ENCODE measurements at regions not wholly inside any gene's neighbourhood (a gene's known extent, or its start where the extent isn't known, plus 50 kb on each side); places are given as distances from the start of the nearest gene placed in this dataset.
"Not testable (repeated sequence)": the region's sequence is repeated elsewhere in the genome, so short reads cannot be mapped to it uniquely, and the experiment has no call there.

GRCh38 chr13:23947893-23948292, 50.6 kb upstream of the C1QTNF9B start:
- DNase-seq: no peak

GRCh38 chr13:23949200-23949599, 51.9 kb upstream of the C1QTNF9B start:
- no peak for DNase-seq

- no peak for DNase-seq
Observed at GRCh38 chr13:23949736-23950135, 52.4 kb upstream of the C1QTNF9B start.

GRCh38 chr13:23950736-23951510, 53.6 kb upstream of the C1QTNF9B start:
- DNase-seq: no peak

GRCh38 chr13:23952796-23953195, 55.5 kb upstream of the C1QTNF9B start:
- no peak for DNase-seq

- no peak for DNase-seq
Observed at GRCh38 chr13:23953860-23954512, 56.7 kb upstream of the C1QTNF9B start.

GRCh38 chr13:23955064-23955463, 57.8 kb upstream of the C1QTNF9B start:
- DNase-seq: no peak

GRCh38 chr13:23956106-23956505, 58.8 kb upstream of the C1QTNF9B start:
- DNase-seq: no peak

GRCh38 chr13:23957981-23958380, 60.7 kb upstream of the C1QTNF9B start:
- no peak for DNase-seq

GRCh38 chr13:23959231-23959862, 62.0 kb upstream of the C1QTNF9B start:
- DNase-seq: no peak

- DNase-seq: no peak
Observed at GRCh38 chr13:23960566-23961156, 63.4 kb upstream of the C1QTNF9B start.

- no peak for DNase-seq
Observed at GRCh38 chr13:23963184-23963931, 66.1 kb upstream of the C1QTNF9B start.

- no peak for DNase-seq
Observed at GRCh38 chr13:23963947-23964346, 66.6 kb upstream of the C1QTNF9B start.

- DNase-seq: no peak
Observed at GRCh38 chr13:23965346-23965745, 68.0 kb upstream of the C1QTNF9B start.

GRCh38 chr13:23966221-23966690, 69.0 kb upstream of the C1QTNF9B start:
- DNase-seq: no peak

- DNase-seq: no peak
Observed at GRCh38 chr13:23966691-23967615, 69.7 kb upstream of the C1QTNF9B start.

- DNase-seq: not testable (repeated sequence)
Observed at GRCh38 chr13:23967792-23968191, 70.5 kb upstream of the C1QTNF9B start.

GRCh38 chr13:23969647-23970046, 72.3 kb upstream of the C1QTNF9B start:
- no peak for DNase-seq

GRCh38 chr13:23979361-23980159, 82.3 kb upstream of the C1QTNF9B start:
- DNase-seq: no peak

- peak in 1 of 2 experiments; percentile 33 for DNase-seq
Observed at GRCh38 chr13:23980160-23980551, 82.9 kb upstream of the C1QTNF9B start.

- DNase-seq: no peak
Observed at GRCh38 chr13:23983671-23984070, 86.4 kb upstream of the C1QTNF9B start.

All from NCI-H187 (cell line).